BE2C (cell line): ENCODE measurements at regions not wholly inside any gene's neighbourhood (a gene's known extent, or its start where the extent isn't known, plus 50 kb on each side); places are given as distances from the start of the nearest gene placed in this dataset.

Experiments used
- DNase-seq: peaks from one replicate; pipeline ENCODE4 v3.0.0-alpha.2; 2020
- H3K27me3 ChIP-seq: fragments of 250-450 bp; sonication (Bioruptor Pico); 2 replicates; pipeline ENCODE4 v1.5.1; 2020; ENCODE audit warnings: mild to moderate bottlenecking
- H3K36me3 ChIP-seq: fragments of 250-450 bp; sonication (Bioruptor Pico); 2 replicates; pipeline ENCODE4 v1.5.1; 2020; ENCODE audit warnings: mild to moderate bottlenecking
- H3K4me1 ChIP-seq: fragments of 250-450 bp; sonication (Bioruptor Pico); 2 replicates; pipeline ENCODE4 v1.5.1; 2020
- H3K4me3 ChIP-seq: 2 replicates; pipeline ENCODE4 v1.5.1; 2011; ENCODE audit warnings: low read depth, low read length
- H3K9me3 ChIP-seq: fragments of 250-450 bp; sonication (Bioruptor Pico); 2 replicates; pipeline ENCODE4 v1.5.1; 2020
- CTCF ChIP-seq: IDR thresholded peaks from 2 replicates; pipeline ENCODE4 v1.5.1; 2012; ENCODE audit warnings: mild to moderate bottlenecking, low read depth, low read length

GRCh38 chr9:108536836-108537601 is 318.8 kb downstream of the ACTL7B start:
- H3K36me3 ChIP-seq = no peaks in the 10 kb centered on the region
- no peaks in the 10 kb centered on the region for H3K4me1 ChIP-seq
- H3K9me3 ChIP-seq = no peaks in the 10 kb centered on the region
- no peaks in the 10 kb centered on the region for H3K27me3 ChIP-seq
- H3K4me3 ChIP-seq = no peak overlapping the region
- TF ChIP-seq CTCF = no peak
- DNase-seq = no peak

- H3K36me3 ChIP-seq = no peaks in the 10 kb centered on the region
- H3K27me3 ChIP-seq = 0 out of 2 replicates have a peak, but pooled peaks cover 3% of the 10 kb centered on the region
- H3K4me1 ChIP-seq = no peaks in the 10 kb centered on the region
- peak; percentile 45 for DNase-seq
- peak; percentile 68 for TF ChIP-seq CTCF
- no peaks in the 10 kb centered on the region for H3K9me3 ChIP-seq
- H3K4me3 ChIP-seq = no peak overlapping the region
Measured at GRCh38 chr9:108535526-108535925, 320.3 kb downstream of the ACTL7B start.

- TF ChIP-seq CTCF = no peak
- no peaks in the 10 kb centered on the region for H3K36me3 ChIP-seq
- peaks cover 3% of the 10 kb centered on the region; the same call in 1 of the 2 replicates for H3K27me3 ChIP-seq
- no peak overlapping the region for H3K4me3 ChIP-seq
- no peaks in the 10 kb centered on the region for H3K4me1 ChIP-seq
- no peaks in the 10 kb centered on the region; the same call in 1 of the 2 replicates for H3K9me3 ChIP-seq
- no peak for DNase-seq
Measured at GRCh38 chr9:108534741-108535140, 321.0 kb downstream of the ACTL7B start.

GRCh38 chr9:108530141-108530540 is 325.6 kb downstream of the ACTL7B start:
- H3K4me1 ChIP-seq = no peaks in the 10 kb centered on the region
- H3K27me3 ChIP-seq = peaks cover 13% of the 10 kb centered on the region; the same call in 1 of the 2 replicates
- DNase-seq = no peak
- TF ChIP-seq CTCF = no peak
- H3K4me3 ChIP-seq = no peak overlapping the region
- no peaks in the 10 kb centered on the region; the same call in 1 of the 2 replicates for H3K9me3 ChIP-seq
- H3K36me3 ChIP-seq = no peaks in the 10 kb centered on the region

- no peak for DNase-seq
- no peak overlapping the region for H3K4me3 ChIP-seq
- no peaks in the 10 kb centered on the region; the same call in 1 of the 2 replicates for H3K9me3 ChIP-seq
- peaks cover 13% of the 10 kb centered on the region; the same call in 1 of the 2 replicates for H3K27me3 ChIP-seq
- no peaks in the 10 kb centered on the region for H3K4me1 ChIP-seq
- H3K36me3 ChIP-seq = no peaks in the 10 kb centered on the region
- TF ChIP-seq CTCF = no peak
Measured at GRCh38 chr9:108528231-108528630, 327.6 kb downstream of the ACTL7B start.

- H3K4me1 ChIP-seq = no peaks in the 10 kb centered on the region
- peaks cover 10% of the 10 kb centered on the region; the same call in 1 of the 2 replicates for H3K27me3 ChIP-seq
- H3K4me3 ChIP-seq = no peak overlapping the region
- H3K36me3 ChIP-seq = no peaks in the 10 kb centered on the region
- H3K9me3 ChIP-seq = no peaks in the 10 kb centered on the region; the same call in 1 of the 2 replicates
- TF ChIP-seq CTCF = no peak
- DNase-seq = no peak
Measured at GRCh38 chr9:108526518-108526917, 329.3 kb downstream of the ACTL7B start.
